ENCODE measurements at regions not wholly inside any gene's neighbourhood (a gene's known extent, or its start where the extent isn't known, plus 50 kb on each side); places are given as distances from the start of the nearest gene placed in this dataset.
A peak's percentile ranks its signal among the peaks of the same experiment; 100 is the strongest.

GRCh38 chrX:64097891-64098290, 107.6 kb downstream of the AMER1 start:
- no peak for DNase-seq (ENCODE audit: low read depth)

- DNase-seq (ENCODE audit: low read depth): peak; percentile 3
Observed at GRCh38 chrX:64093761-64094160, 111.7 kb downstream of the AMER1 start.

Data from GM04504 (cell line).